AG08396 (cell line): ENCODE measurements at regions not wholly inside any gene's neighbourhood (a gene's known extent, or its start where the extent isn't known, plus 50 kb on each side); places are given as distances from the start of the nearest gene placed in this dataset.
"Not testable (repeated sequence)": the region's sequence is repeated elsewhere in the genome, so short reads cannot be mapped to it uniquely, and the experiment has no call there.

Experiments
- DNase-seq: peaks from one replicate; pipeline ENCODE4 v3.0.0; 2012; ENCODE audit warnings: low spot score, mixed read lengths

GRCh38 chr20:1754306-1754705, 96.7 kb upstream of the SIRPG start:
- DNase-seq: no peak

DNA sequence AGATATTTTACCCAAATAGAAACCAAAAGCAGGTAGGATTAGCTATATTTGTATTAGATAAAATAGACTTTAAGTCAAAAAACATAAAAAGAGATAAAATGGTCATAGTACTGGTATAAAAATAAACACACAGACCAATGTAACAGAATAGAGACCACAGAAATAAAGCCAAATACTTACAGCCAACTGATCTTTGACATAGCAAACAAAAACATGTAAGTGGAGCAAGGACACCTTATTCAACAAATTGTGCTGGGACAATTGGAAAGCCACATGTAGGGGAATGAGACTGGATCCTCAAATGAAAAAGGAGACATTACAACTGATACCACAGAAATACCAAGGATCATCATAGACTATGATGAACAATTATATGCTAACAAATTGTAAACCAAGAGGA, 94.5 kb upstream of the SIRPG start:
- no peak for DNase-seq

- DNase-seq: no peak
These were observed 91.2 kb upstream of the SIRPG start for GRCh38 chr20:1748777-1749176.

- no peak for DNase-seq
These were observed 90.5 kb upstream of the SIRPG start for GRCh38 chr20:1747953-1748577.

GRCh38 chr20:1742049-1742434, 84.5 kb upstream of the SIRPG start:
- DNase-seq: not testable (repeated sequence)

DNA sequence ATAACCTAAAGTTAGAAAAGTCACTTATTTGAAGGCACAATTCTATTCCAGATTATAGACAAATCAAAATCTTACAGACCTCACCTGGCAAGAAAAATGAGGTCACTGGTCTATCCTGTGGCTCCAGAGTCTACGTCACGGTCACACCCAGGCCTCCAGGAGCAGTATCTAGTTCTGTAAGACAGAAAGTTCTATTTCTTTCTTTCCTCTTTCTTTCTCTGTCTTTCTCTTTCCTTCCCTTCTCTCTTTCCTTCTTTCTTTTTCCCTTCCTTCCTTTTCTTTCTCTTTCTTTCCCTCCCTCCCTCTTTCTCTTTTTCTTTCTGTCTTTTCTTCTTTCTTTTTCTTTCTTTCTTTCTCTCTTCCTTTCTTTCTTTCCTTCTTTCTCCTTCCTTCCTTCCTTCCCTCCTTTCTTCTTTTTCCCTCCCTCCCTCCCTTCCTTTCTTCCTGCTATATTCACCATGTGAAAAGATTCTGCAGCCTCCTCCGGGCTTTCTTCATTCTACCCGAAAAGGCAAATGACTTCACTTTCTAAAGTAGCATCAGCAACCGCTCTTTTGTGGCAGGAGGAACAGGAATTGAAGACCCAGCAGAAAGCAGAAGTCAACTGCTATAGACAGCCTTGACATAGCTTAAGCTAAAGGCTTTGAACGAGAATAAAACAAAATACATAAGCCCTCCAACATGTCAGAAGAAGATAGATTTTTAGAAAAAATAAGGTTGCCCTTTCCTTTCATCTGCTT, 83.9 kb upstream of the SIRPG start:
- DNase-seq: no peak

- no peak for DNase-seq
These were observed 79.6 kb upstream of the SIRPG start for GRCh38 chr20:1737134-1737533.

- no peak for DNase-seq
These were observed 78.0 kb upstream of the SIRPG start for GRCh38 chr20:1735417-1736089.

DNA sequence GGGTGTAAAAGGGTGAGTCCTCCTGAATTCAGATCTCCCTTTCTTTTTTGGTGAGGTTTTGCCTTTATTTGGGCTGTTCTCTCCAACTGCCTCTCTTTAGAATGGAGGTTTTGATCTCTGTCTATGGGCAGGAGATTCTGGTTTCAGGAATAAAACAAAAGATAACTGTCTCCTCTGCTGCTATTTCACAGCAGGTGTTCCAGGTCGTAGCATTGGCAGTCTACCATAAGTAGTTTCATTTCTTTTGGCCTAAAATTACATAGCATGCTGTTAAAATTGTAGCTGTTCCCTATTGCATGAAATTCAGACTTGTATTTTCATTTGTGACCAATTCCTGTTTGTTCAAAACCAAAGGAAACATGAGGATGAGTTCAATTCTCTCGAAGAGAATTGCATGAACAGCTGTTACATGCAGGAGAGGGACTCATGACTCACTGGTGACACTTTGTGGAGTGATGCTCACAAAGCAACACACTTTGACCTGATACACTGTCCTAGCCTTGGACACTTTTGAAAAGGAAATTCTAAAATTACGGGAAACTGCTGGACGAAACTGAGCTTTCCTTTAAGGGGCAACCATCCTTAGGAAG, 76.8 kb upstream of the SIRPG start:
- no peak for DNase-seq

DNA sequence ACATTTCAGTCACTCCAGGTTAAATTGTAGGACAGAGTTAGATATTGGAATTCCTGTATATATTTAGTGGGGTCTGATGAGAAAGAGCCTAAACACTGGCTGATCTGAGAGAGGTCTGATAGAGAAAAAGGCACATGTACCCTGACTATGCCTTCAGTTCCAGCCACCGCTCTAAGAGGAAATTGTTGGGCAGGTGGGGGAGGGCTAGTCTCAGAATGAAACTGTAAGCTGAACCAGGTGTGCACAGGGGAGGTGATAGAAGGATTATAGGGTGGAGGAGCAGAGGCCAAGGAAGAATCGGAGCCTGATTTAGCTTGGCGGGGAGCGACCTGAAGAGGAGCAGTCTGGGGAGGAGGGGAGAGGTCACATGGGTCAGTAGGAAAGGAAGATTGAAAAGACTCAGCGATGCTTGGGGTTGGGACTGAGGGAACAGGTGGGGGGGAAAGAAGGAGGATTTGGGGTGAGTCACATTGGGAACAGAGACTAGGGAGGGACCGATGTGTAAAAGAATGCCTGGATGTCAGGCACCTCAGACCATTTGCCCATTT, 74.3 kb upstream of the SIRPG start:
- not testable (repeated sequence) for DNase-seq

GRCh38 chr20:1730981-1731711, 73.6 kb upstream of the SIRPG start:
- DNase-seq: not testable (repeated sequence)

DNA sequence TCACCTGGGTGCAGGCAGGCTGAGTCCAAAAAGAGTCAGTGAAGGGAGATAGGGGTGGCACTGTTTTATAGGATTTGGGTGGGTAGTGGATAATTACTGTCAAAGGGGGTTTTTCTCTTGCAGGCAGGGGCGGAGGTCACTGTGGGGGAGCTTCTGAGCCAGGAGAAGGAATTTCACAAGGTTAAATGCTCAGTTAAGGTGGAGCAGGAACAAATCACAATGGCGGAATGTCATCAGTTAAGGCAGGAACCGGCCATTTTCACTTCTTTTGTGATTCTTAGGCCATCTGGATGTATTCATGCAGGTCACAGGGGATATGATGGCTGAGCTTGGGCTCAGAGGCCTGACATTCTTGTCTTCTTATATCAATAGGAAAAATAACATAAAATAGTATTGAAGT, 69.7 kb upstream of the SIRPG start:
- DNase-seq: not testable (repeated sequence)

DNA sequence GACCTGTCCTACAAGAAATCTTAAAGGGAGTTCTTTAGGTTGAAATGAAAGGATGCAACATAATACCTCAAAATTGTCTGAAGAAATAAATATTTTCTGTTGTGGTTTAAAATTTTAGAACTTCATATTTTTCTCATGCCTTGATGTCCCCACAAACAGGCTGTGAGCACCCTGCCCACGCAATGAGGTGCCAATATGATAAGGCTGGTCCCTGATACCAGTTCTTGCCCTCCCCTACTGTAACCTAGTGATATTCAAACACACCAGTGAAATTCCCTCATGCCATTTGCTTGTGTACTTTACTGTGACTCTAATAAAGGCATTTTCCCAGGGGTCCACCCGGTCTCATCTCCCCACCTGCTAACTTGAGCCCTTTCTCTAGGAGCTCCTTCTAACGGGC, 67.3 kb upstream of the SIRPG start:
- DNase-seq: no peak

DNA sequence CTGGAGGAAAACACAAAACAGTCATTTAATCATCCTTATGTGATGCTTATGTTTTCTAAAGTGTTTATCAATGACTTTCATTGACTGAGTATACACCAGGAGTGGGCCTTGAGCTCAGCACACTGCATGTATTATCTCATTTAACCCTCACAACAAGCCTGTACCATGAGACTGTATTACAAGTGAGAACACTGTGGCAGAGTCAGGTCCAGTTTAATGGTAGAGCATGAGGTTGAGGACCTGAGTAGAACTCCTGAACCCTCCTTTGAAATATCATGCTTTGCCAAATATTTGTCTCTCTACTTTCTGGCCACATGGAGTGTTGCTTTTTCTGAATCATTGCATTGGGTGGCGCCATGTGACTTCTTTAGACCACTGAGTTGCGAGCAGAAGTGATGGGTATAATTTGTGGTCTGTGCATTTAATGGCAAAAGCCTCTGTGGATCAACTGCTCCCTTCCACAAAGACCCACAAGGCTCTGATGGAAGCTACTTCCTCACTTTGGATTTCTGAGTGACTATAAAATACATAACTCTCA, 65.0 kb upstream of the SIRPG start:
- DNase-seq: no peak

DNA sequence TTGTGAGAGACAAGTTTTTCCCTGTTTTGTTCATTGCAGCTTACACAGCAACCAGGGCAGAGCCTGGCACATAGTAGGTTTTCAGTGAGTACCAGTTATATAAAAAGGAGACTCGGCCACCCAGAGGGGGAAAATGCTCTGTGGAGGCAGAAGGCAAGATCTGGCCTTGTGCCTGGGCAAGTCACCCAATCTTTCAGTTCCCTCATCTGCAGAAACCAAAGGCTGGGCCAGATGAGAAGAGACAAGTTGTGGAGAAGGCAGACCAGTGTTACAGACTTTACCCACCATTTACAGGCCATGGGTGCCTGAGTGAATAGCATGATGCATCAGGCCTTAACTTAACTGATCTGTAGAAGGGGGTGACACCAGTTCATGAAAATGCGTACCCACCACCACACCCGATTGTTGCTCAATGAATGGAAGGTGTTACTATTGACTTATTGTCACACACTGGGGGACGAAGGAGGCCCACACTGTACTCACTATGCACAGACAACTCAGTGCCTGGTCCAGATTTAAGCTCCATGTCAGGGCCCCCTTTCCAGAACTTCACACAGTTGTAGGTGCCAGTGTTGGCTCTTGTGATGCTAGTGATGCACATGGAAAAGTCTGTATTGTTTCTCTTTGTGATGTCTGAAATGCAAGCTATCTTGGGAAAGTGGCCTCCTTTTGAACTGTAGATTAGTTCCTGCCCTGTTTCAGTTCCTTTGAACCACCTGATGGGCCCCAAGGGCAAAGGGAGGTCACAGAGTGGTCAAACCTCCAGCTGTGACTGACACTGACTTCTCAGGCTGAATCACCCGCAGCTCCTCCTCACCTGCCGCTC, 64.3 kb upstream of the SIRPG start:
- DNase-seq: no peak

DNA sequence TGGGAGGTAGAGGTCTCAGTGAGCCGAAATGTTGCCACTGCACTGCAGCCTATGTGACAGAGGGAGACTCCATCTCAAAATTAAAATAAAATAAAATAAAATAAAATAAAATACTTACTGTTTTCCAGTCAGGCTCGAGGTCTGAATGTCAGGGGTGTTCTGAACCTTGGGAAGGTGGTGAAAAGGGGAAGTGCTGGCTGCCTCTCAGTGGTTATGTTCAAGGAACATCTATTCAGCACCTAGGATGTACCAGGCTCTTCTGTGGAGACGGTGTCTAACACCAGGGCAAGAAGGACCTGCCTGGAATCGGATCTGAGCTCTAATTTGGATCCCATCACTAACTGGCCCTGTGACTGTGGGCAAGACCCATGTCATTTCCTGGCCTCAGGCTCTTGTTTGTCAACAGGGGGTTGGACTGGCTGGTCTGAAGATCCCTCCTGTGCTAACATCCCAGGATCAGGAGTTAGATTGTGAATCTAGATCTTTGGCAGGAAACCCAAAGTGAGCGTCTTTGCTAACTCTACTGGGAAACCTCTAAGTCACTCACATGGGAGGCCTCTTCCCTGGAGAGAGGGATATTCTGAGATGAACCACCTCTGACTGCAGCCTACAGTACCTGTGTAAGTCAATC, 63.4 kb upstream of the SIRPG start:
- no peak for DNase-seq

- DNase-seq: no peak
These were observed 62.6 kb upstream of the SIRPG start for GRCh38 chr20:1720226-1720625.

DNA sequence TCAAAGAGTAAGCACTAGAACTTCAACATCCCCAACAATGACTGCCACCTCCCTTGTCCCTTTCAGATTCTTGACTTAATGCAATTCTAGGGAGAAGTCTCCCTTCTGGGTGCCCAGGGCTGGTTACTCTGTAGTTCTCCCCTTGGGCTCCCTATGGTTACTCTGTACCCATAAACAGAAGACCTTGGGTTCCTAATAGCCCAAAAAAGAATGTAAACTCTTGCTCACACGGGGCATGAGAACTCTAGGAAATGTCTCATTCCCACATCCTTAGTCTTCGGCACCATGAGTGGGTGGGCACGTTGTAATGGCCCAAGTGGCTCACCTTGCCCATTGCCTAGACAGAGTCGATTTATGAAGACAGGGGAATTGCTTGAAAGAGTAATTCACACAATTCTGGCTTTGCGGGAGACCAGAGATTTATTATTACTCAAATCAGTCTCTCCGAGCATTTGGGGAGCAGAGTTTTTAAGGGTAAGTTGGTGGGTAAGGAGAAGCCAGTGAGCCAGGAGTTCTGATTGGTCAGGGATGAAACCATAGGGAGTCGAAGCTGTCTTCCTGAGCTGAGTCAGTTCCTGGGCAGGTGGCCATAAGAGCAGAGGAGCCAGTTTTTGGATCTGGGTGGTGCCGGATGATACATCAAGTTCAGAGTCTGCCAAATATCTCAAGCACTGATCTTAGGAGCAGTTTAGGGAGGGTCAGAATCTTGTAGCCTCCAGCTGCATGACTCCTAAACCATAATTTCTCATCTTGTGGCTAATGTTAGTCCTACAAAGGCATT, 61.2 kb upstream of the SIRPG start:
- peak; percentile 22 for DNase-seq
